GM10248 (cell line): ENCODE measurements at regions not wholly inside any gene's neighbourhood (a gene's known extent, or its start where the extent isn't known, plus 50 kb on each side); places are given as distances from the start of the nearest gene placed in this dataset.

Experiments used
- CTCF ChIA-PET: fragments of 300-600 bp; sonication (Branson Sonifier 250); formaldehyde crosslinking; extraction: SDS; loops from one replicate; lab custom pipeline; 2021; ENCODE audit warnings: antibody characterized with exemption; lab: Yijun Ruan, JAX
- POLR2A ChIA-PET: fragments of 350-650 bp; sonication (Branson Sonifier 250); formaldehyde crosslinking; extraction: SDS; loops from one replicate; lab custom pipeline; 2020; ENCODE audit warnings: antibody characterized with exemption; lab: Yijun Ruan, JAX
- DNase-seq: peaks from one replicate; pipeline ENCODE4 v3.0.0; 2012; ENCODE audit errors: extremely low spot score
- TF ChIP-seq, protein P1 (sequence below): IDR thresholded peaks from 2 replicates; pipeline ENCODE4 v1.5.1; 2012; ENCODE audit warnings: mild to moderate bottlenecking, low read depth; ENCODE audit errors: extremely low read depth, missing control alignments, control extremely low read depth

DNA sequence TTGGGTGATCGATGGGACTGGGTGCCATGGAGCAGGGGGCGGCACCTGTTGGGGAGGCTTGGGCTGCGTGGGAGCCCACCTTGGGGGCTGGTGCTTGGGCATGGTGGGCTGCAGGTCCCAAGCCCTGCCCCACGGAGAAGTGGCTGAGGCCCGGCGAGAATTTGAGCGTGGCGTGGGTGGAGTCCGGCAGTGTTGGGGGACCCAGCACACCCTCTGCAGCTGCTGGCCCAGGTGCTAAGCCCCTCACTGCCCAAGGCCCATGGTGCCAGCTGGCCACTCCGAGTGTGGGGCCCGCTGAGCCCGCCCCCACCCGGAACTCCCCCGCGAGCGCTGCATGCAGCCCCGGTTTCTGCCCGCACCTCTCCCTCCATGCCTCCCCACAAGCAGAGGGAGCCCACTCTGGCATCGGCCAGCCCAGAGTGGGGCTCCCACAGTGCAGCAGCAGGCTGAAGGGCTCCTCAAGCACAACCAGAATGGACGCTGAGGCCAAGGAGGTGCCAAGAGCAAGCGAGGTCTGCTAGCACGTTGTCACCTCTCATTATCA is 1178.6 kb upstream of the CDH10 start:
- DNase-seq, result no peak
- TF ChIP-seq, protein P1, sequence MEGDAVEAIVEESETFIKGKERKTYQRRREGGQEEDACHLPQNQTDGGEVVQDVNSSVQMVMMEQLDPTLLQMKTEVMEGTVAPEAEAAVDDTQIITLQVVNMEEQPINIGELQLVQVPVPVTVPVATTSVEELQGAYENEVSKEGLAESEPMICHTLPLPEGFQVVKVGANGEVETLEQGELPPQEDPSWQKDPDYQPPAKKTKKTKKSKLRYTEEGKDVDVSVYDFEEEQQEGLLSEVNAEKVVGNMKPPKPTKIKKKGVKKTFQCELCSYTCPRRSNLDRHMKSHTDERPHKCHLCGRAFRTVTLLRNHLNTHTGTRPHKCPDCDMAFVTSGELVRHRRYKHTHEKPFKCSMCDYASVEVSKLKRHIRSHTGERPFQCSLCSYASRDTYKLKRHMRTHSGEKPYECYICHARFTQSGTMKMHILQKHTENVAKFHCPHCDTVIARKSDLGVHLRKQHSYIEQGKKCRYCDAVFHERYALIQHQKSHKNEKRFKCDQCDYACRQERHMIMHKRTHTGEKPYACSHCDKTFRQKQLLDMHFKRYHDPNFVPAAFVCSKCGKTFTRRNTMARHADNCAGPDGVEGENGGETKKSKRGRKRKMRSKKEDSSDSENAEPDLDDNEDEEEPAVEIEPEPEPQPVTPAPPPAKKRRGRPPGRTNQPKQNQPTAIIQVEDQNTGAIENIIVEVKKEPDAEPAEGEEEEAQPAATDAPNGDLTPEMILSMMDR, result no peak
- ChIA-PET POLR2A (no interaction called here), CTCF (interaction anchor here (1.3 kb wide), 1 partner anchor 8 kb away, joined by 3 read pairs; no protein-coding TSS in a partner anchor)
